ENCODE measurements at regions not wholly inside any gene's neighbourhood (a gene's known extent, or its start where the extent isn't known, plus 50 kb on each side); places are given as distances from the start of the nearest gene placed in this dataset.

GRCh38 chr18:6644836-6645627 lies 84.5 kb upstream of the ARHGAP28 start:
- TF ChIP-seq CTCF (IDR thresholded peaks at IDR 0.05; ENCODE audit: insufficient read depth, low read depth, low read length) (no peak), EZH2 (IDR thresholded peaks at IDR 0.05; ENCODE audit: insufficient read depth, low read length) (no peak)
